ENCODE measurements at regions not wholly inside any gene's neighbourhood (a gene's known extent, or its start where the extent isn't known, plus 50 kb on each side); places are given as distances from the start of the nearest gene placed in this dataset.
A peak's percentile ranks its signal among the peaks of the same experiment; 100 is the strongest.
"Not testable (repeated sequence)": the region's sequence is repeated elsewhere in the genome, so short reads cannot be mapped to it uniquely, and the experiment has no call there.

GRCh38 chr3:135646873-135647272 lies 318.7 kb upstream of the PPP2R3A start:
- no peaks in the 10 kb centered on the region for H3K36me3 ChIP-seq
- no peak overlapping the region for H3K27ac ChIP-seq (replicated peaks in 1 of 4)
- H3K9me3 ChIP-seq: peaks cover 0 to 16% (median 7%) of the 10 kb centered on the region in 4 donors
- 88% methylated on average over 1 of the region's 1 CpG for WGBS
- H3K4me1 ChIP-seq: no peaks in the 10 kb centered on the region
- TF ChIP-seq EP300 (IDR thresholded peaks at IDR 0.05) (no peak), POLR2A (IDR thresholded peaks at IDR 0.05; ENCODE audit: low read depth) (no peak), POLR2AphosphoS5 (IDR thresholded peaks at IDR 0.05) (no peak), CTCF (IDR thresholded peaks at IDR 0.05) (no peak)
- intact Hi-C loops (cut with DNase I): no loop called here
- DNase-seq (ENCODE audit: extremely low spot score): no peak
- H3K4me3 ChIP-seq: no peak overlapping the region
- H3K27me3 ChIP-seq: no peaks in the 10 kb centered on the region

- TF ChIP-seq EP300 (IDR thresholded peaks at IDR 0.05) (no peak), CTCF (IDR thresholded peaks at IDR 0.05) (no peak), POLR2A (IDR thresholded peaks at IDR 0.05; ENCODE audit: low read depth) (no peak), POLR2AphosphoS5 (IDR thresholded peaks at IDR 0.05) (no peak)
- DNase-seq (ENCODE audit: extremely low spot score): peak; percentile 64
- WGBS: 80% methylated on average over 2 of the region's 2 CpGs
Measured at GRCh38 chr3:135649361-135649760, 316.2 kb upstream of the PPP2R3A start.

GRCh38 chr3:135650309-135650708 lies 315.2 kb upstream of the PPP2R3A start:
- intact Hi-C loops (cut with DNase I): no loop called here
- Histone ChIP-seq H3K36me3 (no peaks in the 10 kb centered on the region), H3K27me3 (no peaks in the 10 kb centered on the region), H3K27ac (replicated peaks in 1 of 4) (no peak overlapping the region), H3K4me1 (no peaks in the 10 kb centered on the region), H3K4me3 (no peak overlapping the region), H3K9me3 (peaks cover 0 to 16% (median 7%) of the 10 kb centered on the region in 4 donors)
- WGBS: 88% methylated on average over 1 of the region's 1 CpG
- DNase-seq (ENCODE audit: extremely low spot score): peak; percentile 89
- TF ChIP-seq EP300 (IDR thresholded peaks at IDR 0.05) (no peak), POLR2A (IDR thresholded peaks at IDR 0.05; ENCODE audit: low read depth) (no peak), POLR2AphosphoS5 (IDR thresholded peaks at IDR 0.05) (no peak), CTCF (IDR thresholded peaks at IDR 0.05) (no peak)

More at GRCh38 chr3:135649361-135649760, 316.2 kb upstream of the PPP2R3A start:
- no peaks in the 10 kb centered on the region for H3K27me3 ChIP-seq
- no peaks in the 10 kb centered on the region for H3K36me3 ChIP-seq
- no peaks in the 10 kb centered on the region for H3K4me1 ChIP-seq
- no peak overlapping the region for H3K27ac ChIP-seq (replicated peaks in 1 of 4)
- H3K9me3 ChIP-seq: peaks cover 0 to 16% (median 7%) of the 10 kb centered on the region in 4 donors
- intact Hi-C loops (cut with DNase I): no loop called here
- no peak overlapping the region for H3K4me3 ChIP-seq

- no peaks in the 10 kb centered on the region for H3K4me1 ChIP-seq
- no peak overlapping the region for H3K27ac ChIP-seq (replicated peaks in 1 of 4)
- DNase-seq (ENCODE audit: extremely low spot score): peak; percentile 55
- intact Hi-C loops (cut with DNase I): no loop called here
- no peaks in the 10 kb centered on the region for H3K36me3 ChIP-seq
- TF ChIP-seq POLR2A (IDR thresholded peaks at IDR 0.05; ENCODE audit: low read depth) (no peak), CTCF (IDR thresholded peaks at IDR 0.05) (no peak), POLR2AphosphoS5 (IDR thresholded peaks at IDR 0.05) (no peak), EP300 (IDR thresholded peaks at IDR 0.05) (no peak)
- WGBS: 35% methylated on average over 3 of the region's 3 CpGs
- H3K27me3 ChIP-seq: no peaks in the 10 kb centered on the region
- H3K4me3 ChIP-seq: no peak overlapping the region
- H3K9me3 ChIP-seq: peaks cover 0 to 2% (median under 1%) of the 10 kb centered on the region in 4 donors
Measured at GRCh38 chr3:135652388-135652787, 313.1 kb upstream of the PPP2R3A start.

- no peaks in the 10 kb centered on the region for H3K27me3 ChIP-seq
- whole genome bisulfite sequencing: 87% methylated on average over 1 of the region's 1 CpG
- no peaks in the 10 kb centered on the region for H3K4me1 ChIP-seq
- no peaks in the 10 kb centered on the region for H3K36me3 ChIP-seq
- H3K9me3 ChIP-seq: no peaks in the 10 kb centered on the region
- no peak overlapping the region for H3K4me3 ChIP-seq
- TF ChIP-seq POLR2AphosphoS5 (IDR thresholded peaks at IDR 0.05): no peak
- TF ChIP-seq POLR2A (IDR thresholded peaks at IDR 0.05; ENCODE audit: low read depth): no peak
- no peak for TF ChIP-seq CTCF (IDR thresholded peaks at IDR 0.05)
- no peak for TF ChIP-seq EP300 (IDR thresholded peaks at IDR 0.05)
- intact Hi-C loops (cut with DNase I): no loop called here
- no peak overlapping the region for H3K27ac ChIP-seq (replicated peaks in 1 of 4)
- DNase-seq (ENCODE audit: extremely low spot score): no peak
Measured at GRCh38 chr3:135655328-135655727, 310.2 kb upstream of the PPP2R3A start.

GRCh38 chr3:135658451-135658850 lies 307.1 kb upstream of the PPP2R3A start:
- WGBS: 90% methylated on average over 7 of the region's 14 CpGs
- H3K27me3 ChIP-seq; H3K27ac ChIP-seq (replicated peaks in 1 of 4); H3K4me3 ChIP-seq; H3K9me3 ChIP-seq; intact Hi-C loops (cut with DNase I); DNase-seq (ENCODE audit: extremely low spot score); H3K36me3 ChIP-seq; H3K4me1 ChIP-seq: not testable (repeated sequence)
